PC-3 (cell line): ENCODE measurements at regions not wholly inside any gene's neighbourhood (a gene's known extent, or its start where the extent isn't known, plus 50 kb on each side); places are given as distances from the start of the nearest gene placed in this dataset.
"Not testable (repeated sequence)": the region's sequence is repeated elsewhere in the genome, so short reads cannot be mapped to it uniquely, and the experiment has no call there.

Experiments
- CTCF ChIP-seq: fragments of 300-600 bp; sonication (generic); conservative IDR thresholded peaks from 2 replicates; pipeline ENCODE4 v1.5.1; 2017; ENCODE audit warnings: antibody characterized with exemption, low read depth, mild to moderate bottlenecking, low read length
- EZH2 ChIP-seq: fragments of 300-600 bp; sonication (generic); IDR thresholded peaks from one replicate; pipeline ENCODE4 v1.6.1; 2017; ENCODE audit warnings: antibody characterized with exemption, mild to moderate bottlenecking, low read length; ENCODE audit not compliant: unreplicated experiment
- EZH2phosphoT487 ChIP-seq: fragments of 300-600 bp; sonication (generic); IDR thresholded peaks from 2 replicates; pipeline ENCODE4 v1.6.1; 2018; ENCODE audit warnings: mild to moderate bottlenecking, antibody characterized with exemption, low read length, borderline replicate concordance

- not testable (repeated sequence) for TF ChIP-seq CTCF, EZH2, EZH2phosphoT487
These were observed 79.4 kb downstream of the TRIM43 start for GRCh38 chr2:95671171-95671570.
